ENCODE measurements at regions not wholly inside any gene's neighbourhood (a gene's known extent, or its start where the extent isn't known, plus 50 kb on each side); places are given as distances from the start of the nearest gene placed in this dataset.

- no peaks in the 10 kb centered on the region for H4K20me1 ChIP-seq (ENCODE audit: insufficient read depth, low read length)
- H3K79me2 ChIP-seq (ENCODE audit: insufficient read depth, low read length), result no peaks in the 10 kb centered on the region
- no peaks in the 10 kb centered on the region for H3K36me3 ChIP-seq (ENCODE audit: insufficient read depth, low read length)
- DNase-seq (no peak), ATAC-seq (ENCODE audit: insufficient read depth, low read depth) (no peak)
- no peaks in the 10 kb centered on the region for H3K9me3 ChIP-seq (ENCODE audit: insufficient read depth, low read length, severe bottlenecking)
- H3K4me2 ChIP-seq (ENCODE audit: insufficient read depth, low read length), result no peak overlapping the region
- no peak overlapping the region for H3K27ac ChIP-seq (ENCODE audit: low read length)
- TF ChIP-seq EZH2 (IDR thresholded peaks at IDR 0.05; ENCODE audit: borderline replicate concordance, low read depth, low read length, severe bottlenecking), result no peak
- no peak for TF ChIP-seq CTCF (IDR thresholded peaks at IDR 0.05; ENCODE audit: borderline replicate concordance, extremely low read depth, low read length, poor library complexity, severe bottlenecking)
- H3K4me3 ChIP-seq (ENCODE audit: low read depth in 1 of 2, low read length in 2 of 2), result no peak overlapping the region
- no peak overlapping the region for H3K9ac ChIP-seq (ENCODE audit: low read depth, low read length)
- no peaks in the 10 kb centered on the region for H3K4me1 ChIP-seq (ENCODE audit: insufficient read depth, low read length)
- H2AFZ ChIP-seq (ENCODE audit: low read depth, low read length), result no peak overlapping the region
- H3K27me3 ChIP-seq (ENCODE audit: insufficient read depth, low read length, poor library complexity), result no peaks in the 10 kb centered on the region
Observed at GRCh38 chr6:19549109-19549508, 288.1 kb upstream of the ID4 start.

- Histone ChIP-seq H3K36me3 (ENCODE audit: insufficient read depth, low read length) (no peaks in the 10 kb centered on the region), H3K27me3 (ENCODE audit: insufficient read depth, low read length, poor library complexity) (no peaks in the 10 kb centered on the region), H4K20me1 (ENCODE audit: insufficient read depth, low read length) (no peaks in the 10 kb centered on the region), H3K9me3 (ENCODE audit: insufficient read depth, low read length, severe bottlenecking) (no peaks in the 10 kb centered on the region), H3K4me3 (ENCODE audit: low read depth in 1 of 2, low read length in 2 of 2) (no peak overlapping the region), H3K27ac (ENCODE audit: low read length) (no peak overlapping the region), H3K4me1 (ENCODE audit: insufficient read depth, low read length) (no peaks in the 10 kb centered on the region), H3K9ac (ENCODE audit: low read depth, low read length) (no peak overlapping the region), H3K79me2 (ENCODE audit: insufficient read depth, low read length) (no peaks in the 10 kb centered on the region), H3K4me2 (ENCODE audit: insufficient read depth, low read length) (no peak overlapping the region), H2AFZ (ENCODE audit: low read depth, low read length) (no peak overlapping the region)
- TF ChIP-seq EZH2 (IDR thresholded peaks at IDR 0.05; ENCODE audit: borderline replicate concordance, low read depth, low read length, severe bottlenecking) (no peak), CTCF (IDR thresholded peaks at IDR 0.05; ENCODE audit: borderline replicate concordance, extremely low read depth, low read length, poor library complexity, severe bottlenecking) (no peak)
- DNase-seq, result no peak
- no peak for ATAC-seq (ENCODE audit: insufficient read depth, low read depth)
Observed at GRCh38 chr6:19550380-19550779, 286.8 kb upstream of the ID4 start.

- TF ChIP-seq EZH2 (IDR thresholded peaks at IDR 0.05; ENCODE audit: borderline replicate concordance, low read depth, low read length, severe bottlenecking) (no peak), CTCF (IDR thresholded peaks at IDR 0.05; ENCODE audit: borderline replicate concordance, extremely low read depth, low read length, poor library complexity, severe bottlenecking) (no peak)
- H3K4me1 ChIP-seq (ENCODE audit: insufficient read depth, low read length), result no peaks in the 10 kb centered on the region
Observed at GRCh38 chr6:19551611-19552010, 285.6 kb upstream of the ID4 start.

GRCh38 chr6:19552076-19552475 is 285.1 kb upstream of the ID4 start:
- H3K79me2 ChIP-seq (ENCODE audit: insufficient read depth, low read length), result no peaks in the 10 kb centered on the region
- no peak for DNase-seq
- no peak overlapping the region for H3K4me3 ChIP-seq (ENCODE audit: low read depth in 1 of 2, low read length in 2 of 2)
- no peak for ATAC-seq (ENCODE audit: insufficient read depth, low read depth)
- no peaks in the 10 kb centered on the region for H3K36me3 ChIP-seq (ENCODE audit: insufficient read depth, low read length)
- H3K27ac ChIP-seq (ENCODE audit: low read length), result no peak overlapping the region
- no peak overlapping the region for H3K4me2 ChIP-seq (ENCODE audit: insufficient read depth, low read length)
- H3K9me3 ChIP-seq (ENCODE audit: insufficient read depth, low read length, severe bottlenecking), result no peaks in the 10 kb centered on the region
- H4K20me1 ChIP-seq (ENCODE audit: insufficient read depth, low read length), result no peaks in the 10 kb centered on the region
- H2AFZ ChIP-seq (ENCODE audit: low read depth, low read length), result no peak overlapping the region
- no peak overlapping the region for H3K9ac ChIP-seq (ENCODE audit: low read depth, low read length)
- H3K27me3 ChIP-seq (ENCODE audit: insufficient read depth, low read length, poor library complexity), result no peaks in the 10 kb centered on the region
- TF ChIP-seq CTCF (IDR thresholded peaks at IDR 0.05; ENCODE audit: borderline replicate concordance, extremely low read depth, low read length, poor library complexity, severe bottlenecking), result no peak
- no peak for TF ChIP-seq EZH2 (IDR thresholded peaks at IDR 0.05; ENCODE audit: borderline replicate concordance, low read depth, low read length, severe bottlenecking)
- H3K4me1 ChIP-seq (ENCODE audit: insufficient read depth, low read length), result no peaks in the 10 kb centered on the region

More at GRCh38 chr6:19551611-19552010, 285.6 kb upstream of the ID4 start:
- Histone ChIP-seq H3K9me3 (ENCODE audit: insufficient read depth, low read length, severe bottlenecking) (no peaks in the 10 kb centered on the region), H3K79me2 (ENCODE audit: insufficient read depth, low read length) (no peaks in the 10 kb centered on the region), H2AFZ (ENCODE audit: low read depth, low read length) (no peak overlapping the region), H3K4me2 (ENCODE audit: insufficient read depth, low read length) (no peak overlapping the region), H3K27me3 (ENCODE audit: insufficient read depth, low read length, poor library complexity) (no peaks in the 10 kb centered on the region), H4K20me1 (ENCODE audit: insufficient read depth, low read length) (no peaks in the 10 kb centered on the region), H3K27ac (ENCODE audit: low read length) (no peak overlapping the region), H3K9ac (ENCODE audit: low read depth, low read length) (no peak overlapping the region), H3K36me3 (ENCODE audit: insufficient read depth, low read length) (no peaks in the 10 kb centered on the region), H3K4me3 (ENCODE audit: low read depth in 1 of 2, low read length in 2 of 2) (no peak overlapping the region)
- ATAC-seq (ENCODE audit: insufficient read depth, low read depth) (no peak), DNase-seq (no peak)
